HG02885 (cell line): ENCODE measurements at regions not wholly inside any gene's neighbourhood (a gene's known extent, or its start where the extent isn't known, plus 50 kb on each side); places are given as distances from the start of the nearest gene placed in this dataset.

Experiments
- ATAC-seq: cut with Tn5 transposase; IDR thresholded peaks from one replicate; pipeline ENCODE4 v1.9.1; 2021; ENCODE audit warnings: mild to moderate bottlenecking; ENCODE audit not compliant: unreplicated experiment, poor library complexity

GRCh38 chr1:170267317-170267716 lies 121.6 kb downstream of the NTMT2 start:
- ATAC-seq = no peak

GRCh38 chr1:170271430-170272161 lies 125.8 kb downstream of the NTMT2 start:
- ATAC-seq = no peak

- ATAC-seq = no peak
Measured at GRCh38 chr1:170273291-170274130, 127.8 kb downstream of the NTMT2 start.

- ATAC-seq = no peak
Measured at GRCh38 chr1:170274131-170274501, 128.4 kb downstream of the NTMT2 start.

- no peak for ATAC-seq
Measured at GRCh38 chr1:170277985-170278384, 132.2 kb downstream of the NTMT2 start.

GRCh38 chr1:170284016-170284415 lies 138.3 kb downstream of the NTMT2 start:
- ATAC-seq = no peak

GRCh38 chr1:170284512-170284911 lies 138.8 kb downstream of the NTMT2 start:
- no peak for ATAC-seq

GRCh38 chr1:170284951-170285350 lies 139.2 kb downstream of the NTMT2 start:
- no peak for ATAC-seq

- no peak for ATAC-seq
Measured at GRCh38 chr1:170288155-170288554, 142.4 kb downstream of the NTMT2 start.

- no peak for ATAC-seq
Measured at GRCh38 chr1:170290276-170290675, 144.5 kb downstream of the NTMT2 start.

- ATAC-seq = no peak
Measured at GRCh38 chr1:170290991-170291390, 145.2 kb downstream of the NTMT2 start.

- ATAC-seq = no peak
Measured at GRCh38 chr1:170291516-170291915, 145.8 kb downstream of the NTMT2 start.

GRCh38 chr1:170296211-170296610 lies 150.5 kb downstream of the NTMT2 start:
- ATAC-seq = no peak

- ATAC-seq = no peak
Measured at GRCh38 chr1:170296642-170297041, 150.9 kb downstream of the NTMT2 start.

GRCh38 chr1:170301596-170301995 lies 155.8 kb downstream of the NTMT2 start:
- no peak for ATAC-seq

- ATAC-seq = no peak
Measured at GRCh38 chr1:170303034-170303433, 157.3 kb downstream of the NTMT2 start.

GRCh38 chr1:170305777-170306512 lies 160.2 kb downstream of the NTMT2 start:
- ATAC-seq = peak; percentile 41

GRCh38 chr1:170306513-170306910 lies 160.8 kb downstream of the NTMT2 start:
- ATAC-seq = no peak

- ATAC-seq = no peak
Measured at GRCh38 chr1:170306948-170307347, 161.2 kb downstream of the NTMT2 start.

GRCh38 chr1:170307426-170307825 lies 161.7 kb downstream of the NTMT2 start:
- ATAC-seq = no peak

GRCh38 chr1:170309389-170310013 lies 163.7 kb downstream of the NTMT2 start:
- no peak for ATAC-seq
